Uterus (tissue), 2 donors: ENCODE measurements at regions not wholly inside any gene's neighbourhood (a gene's known extent, or its start where the extent isn't known, plus 50 kb on each side); places are given as distances from the start of the nearest gene placed in this dataset.

ENCODE experiments used
- CTCF ChIP-seq, 4 experiments: fragments of 200-600 bp in 2 of 4; fragments of 450-650 bp in 2 of 4; sonication (generic) in 2 of 4; IDR thresholded peaks; one replicate each; pipeline ENCODE4 v1.5.1; 2016 to 2019; ENCODE audit warnings: antibody characterized with exemption in 4 of 4, mild to moderate bottlenecking in 2 of 4, moderate library complexity in 1 of 4
- POLR2A ChIP-seq, 2 donors: fragments of 450-650 bp; IDR thresholded peaks; one replicate each; pipeline ENCODE4 v1.6.1; 2016; ENCODE audit warnings: antibody characterized with exemption in 2 of 2, mild to moderate bottlenecking in 1 of 2, moderate library complexity in 1 of 2

- TF ChIP-seq CTCF (IDR thresholded peaks at IDR 0.05) (no peak), POLR2A (IDR thresholded peaks at IDR 0.05) (no peak)
Observed at GRCh38 chr13:74221752-74222151, 87.5 kb upstream of the KLF12 start.
